GM10248 (cell line): ENCODE measurements at regions not wholly inside any gene's neighbourhood (a gene's known extent, or its start where the extent isn't known, plus 50 kb on each side); places are given as distances from the start of the nearest gene placed in this dataset.

Source experiments
- CTCF ChIA-PET: fragments of 300-600 bp; sonication (Branson Sonifier 250); formaldehyde crosslinking; extraction: SDS; loops from one replicate; lab custom pipeline; 2021; ENCODE audit warnings: antibody characterized with exemption; lab: Yijun Ruan, JAX
- POLR2A ChIA-PET: fragments of 350-650 bp; sonication (Branson Sonifier 250); formaldehyde crosslinking; extraction: SDS; loops from one replicate; lab custom pipeline; 2020; ENCODE audit warnings: antibody characterized with exemption; lab: Yijun Ruan, JAX
- DNase-seq: peaks from one replicate; pipeline ENCODE4 v3.0.0; 2012; ENCODE audit errors: extremely low spot score
- CTCF ChIP-seq: IDR thresholded peaks from 2 replicates; pipeline ENCODE4 v1.5.1; 2012; ENCODE audit warnings: mild to moderate bottlenecking, low read depth; ENCODE audit errors: extremely low read depth, missing control alignments, control extremely low read depth

GRCh38 chr12:92426332-92426731 is 276.5 kb upstream of the PLEKHG7 start:
- CTCF ChIA-PET = interaction anchor here (1.7 to 11.2 kb wide), 4 partner anchors 17 to 23 kb away, joined by 4 to 93 read pairs (median 4); no protein-coding TSS in a partner anchor
- no peak for DNase-seq
- TF ChIP-seq CTCF = no peak
- POLR2A ChIA-PET = no interaction called here

DNA sequence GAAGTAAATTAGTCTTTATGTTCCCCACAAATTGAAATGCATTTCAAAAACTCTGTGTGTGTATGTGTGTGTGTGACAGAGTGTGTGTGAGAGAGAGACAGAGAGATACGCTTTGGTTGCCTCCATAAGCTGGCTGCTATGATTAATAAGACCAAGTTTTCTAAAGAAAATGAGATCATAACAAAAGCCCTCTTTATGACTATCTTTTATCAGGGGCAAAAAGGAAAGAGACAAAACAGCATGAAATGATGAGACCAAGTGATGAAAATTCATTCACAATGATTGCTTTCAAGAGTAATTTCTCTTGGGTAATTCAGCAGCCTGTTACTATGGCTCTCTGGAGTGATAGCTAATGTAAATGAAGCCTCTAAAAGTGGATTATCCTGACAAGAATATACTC is 277.6 kb upstream of the PLEKHG7 start:
- TF ChIP-seq CTCF = no peak
- POLR2A ChIA-PET = no interaction called here
- DNase-seq = no peak
- CTCF ChIA-PET = interaction anchor here (11.2 kb wide), 1 partner anchor 17 kb away, joined by 93 read pairs; no protein-coding TSS in a partner anchor

DNA sequence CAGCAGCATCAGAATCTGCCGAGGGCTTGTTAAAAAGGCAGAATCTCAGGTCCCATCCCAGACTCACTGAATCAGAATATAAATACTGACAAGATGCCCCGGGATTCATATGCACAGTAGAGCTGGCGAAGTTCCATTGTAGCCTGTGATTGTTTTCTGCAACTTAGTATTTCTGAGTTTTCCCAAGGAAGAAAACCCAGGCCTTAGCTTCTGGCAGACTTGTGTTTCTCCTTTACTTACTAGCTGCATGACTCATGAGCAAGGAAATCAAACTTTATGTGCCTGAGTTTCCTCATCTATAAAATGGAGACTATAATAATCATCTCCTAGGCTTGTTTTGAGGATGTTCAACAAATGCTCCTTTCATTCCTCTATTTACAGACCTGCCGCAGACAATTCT is 278.5 kb upstream of the PLEKHG7 start:
- no peak for TF ChIP-seq CTCF
- no peak for DNase-seq
- POLR2A ChIA-PET = interaction anchor here (0.7 kb wide), 1 partner anchor 167 kb away, joined by 3 read pairs; no protein-coding TSS in a partner anchor
- CTCF ChIA-PET = interaction anchor here (0.6 to 11.2 kb wide), 5 partner anchors 10 to 17 kb away, joined by 3 to 93 read pairs (median 5); no protein-coding TSS in a partner anchor

GRCh38 chr12:92421701-92422100 is 276.1 kb upstream of the BTG1 start:
- ChIA-PET POLR2A (interaction anchor here (1.9 kb wide), 1 partner anchor 276 kb away, joined by 4 read pairs; the partner anchor contains the start of gene BTG1), CTCF (interaction anchor here (1.3 to 11.2 kb wide), 5 partner anchors 10 to 150 kb away, joined by 3 to 93 read pairs (median 4); no protein-coding TSS in a partner anchor)
- no peak for TF ChIP-seq CTCF
- DNase-seq = no peak

GRCh38 chr12:92421042-92421441 is 275.4 kb upstream of the BTG1 start:
- ChIA-PET CTCF (interaction anchor here (1.3 to 11.2 kb wide), 4 partner anchors 11 to 16 kb away, joined by 3 to 93 read pairs (median 10); no protein-coding TSS in a partner anchor), POLR2A (interaction anchor here (1.9 kb wide), 1 partner anchor 276 kb away, joined by 4 read pairs; the partner anchor contains the start of gene BTG1)
- no peak for DNase-seq
- no peak for TF ChIP-seq CTCF

GRCh38 chr12:92419201-92419600 is 273.6 kb upstream of the BTG1 start:
- TF ChIP-seq CTCF = no peak
- no peak for DNase-seq
- ChIA-PET CTCF (interaction anchor here (2.1 to 11.2 kb wide), 2 partner anchors 11 kb away, joined by 8 to 93 read pairs; no protein-coding TSS in a partner anchor), POLR2A (no interaction called here)
